NOMO-1 treated with dmso at 0.1 percent for 144 hours (cell line): ENCODE measurements at regions not wholly inside any gene's neighbourhood (a gene's known extent, or its start where the extent isn't known, plus 50 kb on each side); places are given as distances from the start of the nearest gene placed in this dataset.

Source experiments
- DNase-seq: peaks from one replicate; lab custom pipeline; 2025; ENCODE audit not compliant: unreplicated experiment; lab: John Stamatoyannopoulos, UW

DNA sequence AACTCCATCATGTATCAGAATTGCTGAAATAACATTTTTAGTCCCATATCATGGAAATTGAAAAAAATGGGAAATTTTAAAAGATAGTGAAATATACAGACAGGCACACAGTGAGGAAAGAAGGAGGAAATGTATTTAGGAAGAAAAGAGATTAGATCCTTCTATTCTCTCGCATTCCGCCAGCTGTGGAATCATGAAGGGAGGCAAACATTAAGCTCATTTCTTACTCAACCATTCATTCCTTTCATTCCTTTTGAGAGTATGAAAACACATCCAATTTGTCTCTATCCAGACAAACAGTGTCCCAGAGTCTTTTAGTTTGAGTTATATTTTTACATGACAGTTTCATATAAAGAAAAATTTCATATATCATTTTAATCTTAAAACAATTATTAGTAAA is 52.5 kb upstream of the KCNMB2 start:
- no peak for DNase-seq

DNA sequence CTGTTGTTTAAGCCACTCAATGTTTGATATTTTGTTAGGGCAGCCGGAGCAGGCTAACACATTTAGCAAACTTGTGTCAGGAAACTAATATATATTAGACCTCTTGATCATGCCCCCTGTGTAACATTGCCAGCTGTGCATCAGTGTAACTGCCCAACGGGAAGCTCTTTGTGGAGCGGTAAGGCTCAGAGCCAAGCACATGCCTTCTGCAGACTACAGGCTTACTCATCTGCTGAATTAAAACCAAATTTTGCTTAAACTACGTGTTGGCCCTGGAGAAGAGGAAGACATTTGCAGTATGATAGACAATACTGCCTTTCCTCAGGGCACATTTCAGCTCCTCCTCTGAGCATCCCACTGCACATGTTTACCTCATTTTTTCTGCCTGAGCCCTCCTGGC is 50.5 kb upstream of the KCNMB2 start:
- no peak for DNase-seq
